Activated CD8-positive, alpha-beta T cell treated with anti-CD3 and anti-CD28 coated beads for 36 hours (primary cell): ENCODE measurements at regions not wholly inside any gene's neighbourhood (a gene's known extent, or its start where the extent isn't known, plus 50 kb on each side); places are given as distances from the start of the nearest gene placed in this dataset.

Experiments used
- ATAC-seq: fragments of 200-7000 bp; cut with Tn5 transposase; one replicate; pipeline ENCODE4 v1.10.0; 2021; ENCODE audit warnings: mild to moderate bottlenecking, moderate library complexity
- CTCF ChIA-PET: fragments of 350-600 bp; sonication (Branson Sonifier 250); formaldehyde crosslinking; loops from one replicate; lab custom pipeline; 2021; ENCODE audit warnings: antibody characterized with exemption; lab: Charles Lee
- POLR2A ChIA-PET: fragments of 350-600 bp; sonication (Branson Sonifier 250); formaldehyde crosslinking; loops from one replicate; lab custom pipeline; 2021; ENCODE audit warnings: antibody characterized with exemption; lab: Charles Lee
- DNase-seq: peaks from one replicate; pipeline ENCODE4 v3.0.0-alpha.2; 2020
- H3K27ac Mint-ChIP-seq: one replicate; pipeline ENCODE4 v1.8.0; 2021; ENCODE audit warnings: mild to moderate bottlenecking, mixed read lengths
- H3K27me3 Mint-ChIP-seq: one replicate; pipeline ENCODE4 v1.8.0; 2021; ENCODE audit warnings: mixed read lengths
- H3K36me3 Mint-ChIP-seq: one replicate; pipeline ENCODE4 v1.8.0; 2021; ENCODE audit warnings: low read depth, mixed read lengths
- H3K4me1 Mint-ChIP-seq: one replicate; pipeline ENCODE4 v1.8.0; 2021; ENCODE audit warnings: low read depth, mixed read lengths
- H3K4me3 Mint-ChIP-seq: one replicate; pipeline ENCODE4 v1.8.0; 2021; ENCODE audit warnings: mild to moderate bottlenecking, moderate library complexity, mixed read lengths
- H3K9me3 Mint-ChIP-seq: one replicate; pipeline ENCODE4 v1.8.0; 2021; ENCODE audit warnings: mixed read lengths
- CTCF ChIP-seq: fragments of 200-600 bp; IDR thresholded peaks from one replicate; pipeline ENCODE4 v1.8.0; 2022; ENCODE audit warnings: antibody characterized with exemption, mild to moderate bottlenecking
- intact Hi-C: fragments of 100-400 bp; cut with micrococcal nuclease; formaldehyde crosslinking; loops from one replicate; pipeline ENCODE4 v1.10.0; 2022

- DNase-seq (no peak), ATAC-seq (no peak)
- Mint-ChIP-seq H3K27ac (no peak overlapping the region), H3K4me1 (no peaks in the 10 kb centered on the region), H3K9me3 (no peaks in the 10 kb centered on the region), H3K36me3 (no peaks in the 10 kb centered on the region), H3K4me3 (no peak overlapping the region), H3K27me3 (peaks cover 8% of the 10 kb centered on the region)
- ChIA-PET CTCF (no interaction called here), POLR2A (no interaction called here)
- intact Hi-C loops = no loop called here
- TF ChIP-seq CTCF = no peak
Observed at GRCh38 chr16:47983999-47984580, 171.7 kb downstream of the ABCC12 start.

- Mint-ChIP-seq H3K27ac (no peak overlapping the region), H3K4me1 (no peaks in the 10 kb centered on the region), H3K36me3 (no peaks in the 10 kb centered on the region), H3K9me3 (no peaks in the 10 kb centered on the region), H3K27me3 (peaks cover 4% of the 10 kb centered on the region), H3K4me3 (no peak overlapping the region)
- ChIA-PET POLR2A (no interaction called here), CTCF (interaction anchor here (1.2 kb wide), 1 partner anchor 17 kb away, joined by 3 read pairs; no protein-coding TSS in a partner anchor)
- intact Hi-C loops = no loop called here
- ATAC-seq (no peak), DNase-seq (no peak)
- TF ChIP-seq CTCF = no peak
Observed at GRCh38 chr16:47980212-47980611, 175.6 kb downstream of the ABCC12 start.

- H3K9me3 Mint-ChIP-seq = no peaks in the 10 kb centered on the region
- CTCF ChIA-PET = interaction anchor here (1.2 kb wide), 1 partner anchor 17 kb away, joined by 3 read pairs; no protein-coding TSS in a partner anchor
- no peak overlapping the region for H3K4me3 Mint-ChIP-seq
- intact Hi-C loops = no loop called here
- H3K27ac Mint-ChIP-seq = no peak overlapping the region
- DNase-seq (no peak), ATAC-seq (no peak)
- no peaks in the 10 kb centered on the region for H3K36me3 Mint-ChIP-seq
- TF ChIP-seq CTCF = no peak
- peaks cover 4% of the 10 kb centered on the region for H3K27me3 Mint-ChIP-seq
- POLR2A ChIA-PET = no interaction called here
- H3K4me1 Mint-ChIP-seq = no peaks in the 10 kb centered on the region
Observed at GRCh38 chr16:47979616-47980182, 176.1 kb downstream of the ABCC12 start.

- no peak overlapping the region for H3K4me3 Mint-ChIP-seq
- POLR2A ChIA-PET = no interaction called here
- peaks cover 4% of the 10 kb centered on the region for H3K27me3 Mint-ChIP-seq
- ATAC-seq (no peak), DNase-seq (no peak)
- no peak overlapping the region for H3K27ac Mint-ChIP-seq
- no peaks in the 10 kb centered on the region for H3K36me3 Mint-ChIP-seq
- intact Hi-C loops = no loop called here
- H3K9me3 Mint-ChIP-seq = no peaks in the 10 kb centered on the region
- H3K4me1 Mint-ChIP-seq = no peaks in the 10 kb centered on the region
- no peak for TF ChIP-seq CTCF
- CTCF ChIA-PET = interaction anchor here (0.7 to 1.3 kb wide), 3 partner anchors 16 to 838 kb away, joined by 3 read pairs; partner anchors contain the start of gene NETO2
Observed at GRCh38 chr16:47979164-47979520, 176.7 kb downstream of the ABCC12 start.

GRCh38 chr16:47978491-47979163 is 177.2 kb downstream of the ABCC12 start:
- H3K27ac Mint-ChIP-seq = no peak overlapping the region
- no peaks in the 10 kb centered on the region for H3K4me1 Mint-ChIP-seq
- no peaks in the 10 kb centered on the region for H3K36me3 Mint-ChIP-seq
- POLR2A ChIA-PET = no interaction called here
- H3K4me3 Mint-ChIP-seq = no peak overlapping the region
- H3K27me3 Mint-ChIP-seq = peaks cover 4% of the 10 kb centered on the region
- H3K9me3 Mint-ChIP-seq = no peaks in the 10 kb centered on the region
- CTCF ChIA-PET = interaction anchor here (0.7 to 1.3 kb wide), 2 partner anchors 835 to 837 kb away, joined by 3 read pairs; partner anchors contain the start of gene NETO2
- intact Hi-C loops = no loop called here
- DNase-seq (no peak), ATAC-seq (no peak)
- no peak for TF ChIP-seq CTCF
